ENCODE measurements at regions not wholly inside any gene's neighbourhood (a gene's known extent, or its start where the extent isn't known, plus 50 kb on each side); places are given as distances from the start of the nearest gene placed in this dataset.

- Histone ChIP-seq H3K36me3 (ENCODE audit: control insufficient read depth in 2 of 3, insufficient read depth in 3 of 3, low read length in 3 of 3) (no peaks in the 10 kb centered on the region), H3K4me1 (ENCODE audit: control insufficient read depth in 2 of 3, insufficient read depth in 2 of 3, low read depth in 1 of 3, low read length in 3 of 3) (no peaks in the 10 kb centered on the region), H3K4me3 (ENCODE audit: low read length in 3 of 3) (no peak overlapping the region), H3K27ac (ENCODE audit: low read depth in 2 of 2, low read length in 2 of 2) (no peak overlapping the region), H3K27me3 (ENCODE audit: control insufficient read depth, insufficient read depth, low read length) (no peaks in the 10 kb centered on the region), H3K9me3 (ENCODE audit: control insufficient read depth in 2 of 3, insufficient read depth in 1 of 3, low read length in 3 of 3) (no peaks in the 10 kb centered on the region), H3K9ac (ENCODE audit: low read length in 3 of 3) (no peak overlapping the region)
- no peak for TF ChIP-seq CTCF (IDR thresholded peaks at IDR 0.05; ENCODE audit: borderline replicate concordance, extremely low read depth, insufficient read depth)
- intact Hi-C loops (cut with DNase I): no loop called here
- DNase-seq (no peak), FAIRE-seq (no peak)
Measured at GRCh38 chr3:28109829-28110228, 131.6 kb upstream of the CMC1 start.

DNA sequence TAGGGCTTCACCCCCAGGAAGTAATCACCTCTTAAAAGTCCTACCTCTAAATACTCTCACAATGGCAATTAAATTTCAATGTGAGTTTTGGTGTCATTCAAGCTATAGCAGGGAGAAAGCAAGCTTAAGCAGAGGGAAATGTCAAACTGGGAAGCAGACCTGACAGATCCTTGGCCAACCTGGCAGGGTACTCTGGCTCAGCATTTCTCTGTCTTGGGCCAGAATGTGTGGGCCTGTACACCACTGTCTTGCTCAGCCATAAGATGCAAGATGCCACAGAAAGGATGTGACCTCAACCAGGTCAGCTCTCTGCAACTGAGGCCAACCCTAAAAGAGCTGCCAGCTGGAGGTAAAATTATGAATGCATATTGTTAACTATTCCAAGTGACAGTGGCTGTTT, 130.6 kb upstream of the CMC1 start:
- Histone ChIP-seq H3K27me3 (ENCODE audit: control insufficient read depth, insufficient read depth, low read length) (no peaks in the 10 kb centered on the region), H3K4me1 (ENCODE audit: control insufficient read depth in 2 of 3, insufficient read depth in 2 of 3, low read depth in 1 of 3, low read length in 3 of 3) (no peaks in the 10 kb centered on the region), H3K9ac (ENCODE audit: low read length in 3 of 3) (no peak overlapping the region), H3K36me3 (ENCODE audit: control insufficient read depth in 2 of 3, insufficient read depth in 3 of 3, low read length in 3 of 3) (no peaks in the 10 kb centered on the region), H3K4me3 (ENCODE audit: low read length in 3 of 3) (no peak overlapping the region), H3K9me3 (ENCODE audit: control insufficient read depth in 2 of 3, insufficient read depth in 1 of 3, low read length in 3 of 3) (no peaks in the 10 kb centered on the region), H3K27ac (ENCODE audit: low read depth in 2 of 2, low read length in 2 of 2) (no peak overlapping the region)
- intact Hi-C loops (cut with DNase I): no loop called here
- no peak for TF ChIP-seq CTCF (IDR thresholded peaks at IDR 0.05; ENCODE audit: borderline replicate concordance, extremely low read depth, insufficient read depth)
- FAIRE-seq (no peak), DNase-seq (no peak)

- no peak overlapping the region for H3K27ac ChIP-seq (ENCODE audit: low read depth in 2 of 2, low read length in 2 of 2)
- H3K4me3 ChIP-seq (ENCODE audit: low read length in 3 of 3): no peak overlapping the region
- no peak overlapping the region for H3K9ac ChIP-seq (ENCODE audit: low read length in 3 of 3)
- no peaks in the 10 kb centered on the region for H3K36me3 ChIP-seq (ENCODE audit: control insufficient read depth in 2 of 3, insufficient read depth in 3 of 3, low read length in 3 of 3)
- DNase-seq (no peak), FAIRE-seq (no peak)
- no peaks in the 10 kb centered on the region for H3K9me3 ChIP-seq (ENCODE audit: control insufficient read depth in 2 of 3, insufficient read depth in 1 of 3, low read length in 3 of 3)
- TF ChIP-seq CTCF (IDR thresholded peaks at IDR 0.05; ENCODE audit: borderline replicate concordance, extremely low read depth, insufficient read depth): no peak
- no peaks in the 10 kb centered on the region for H3K27me3 ChIP-seq (ENCODE audit: control insufficient read depth, insufficient read depth, low read length)
- intact Hi-C loops (cut with DNase I): no loop called here
- no peaks in the 10 kb centered on the region for H3K4me1 ChIP-seq (ENCODE audit: control insufficient read depth in 2 of 3, insufficient read depth in 2 of 3, low read depth in 1 of 3, low read length in 3 of 3)
Measured at GRCh38 chr3:28114893-28115292, 126.5 kb upstream of the CMC1 start.

DNA sequence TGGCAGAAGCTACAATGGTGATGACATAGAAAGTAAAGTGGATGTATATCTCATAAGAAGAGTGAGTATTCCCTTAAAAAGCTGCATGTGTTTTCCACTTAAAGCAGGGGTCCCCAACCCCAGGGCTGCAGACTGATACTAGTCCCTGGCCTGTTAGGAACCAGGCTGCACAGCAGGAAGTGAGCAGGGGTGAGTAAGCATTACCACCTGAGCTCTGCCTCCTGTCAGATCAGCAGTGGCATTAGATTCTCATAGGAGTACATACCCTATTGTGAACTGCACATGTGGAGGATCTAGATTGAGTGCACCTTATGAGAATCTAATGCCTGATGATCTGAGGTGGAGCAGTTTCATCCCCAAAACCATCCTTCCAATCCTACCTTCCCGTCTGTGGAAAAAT, 126.1 kb upstream of the CMC1 start:
- Histone ChIP-seq H3K4me1 (ENCODE audit: control insufficient read depth in 2 of 3, insufficient read depth in 2 of 3, low read depth in 1 of 3, low read length in 3 of 3) (no peaks in the 10 kb centered on the region), H3K27me3 (ENCODE audit: control insufficient read depth, insufficient read depth, low read length) (no peaks in the 10 kb centered on the region), H3K36me3 (ENCODE audit: control insufficient read depth in 2 of 3, insufficient read depth in 3 of 3, low read length in 3 of 3) (no peaks in the 10 kb centered on the region), H3K4me3 (ENCODE audit: low read length in 3 of 3) (no peak overlapping the region), H3K27ac (ENCODE audit: low read depth in 2 of 2, low read length in 2 of 2) (no peak overlapping the region), H3K9me3 (ENCODE audit: control insufficient read depth in 2 of 3, insufficient read depth in 1 of 3, low read length in 3 of 3) (no peaks in the 10 kb centered on the region), H3K9ac (ENCODE audit: low read length in 3 of 3) (no peak overlapping the region)
- no peak for FAIRE-seq
- no peak for DNase-seq
- no peak for TF ChIP-seq CTCF (IDR thresholded peaks at IDR 0.05; ENCODE audit: borderline replicate concordance, extremely low read depth, insufficient read depth)
- intact Hi-C loops (cut with DNase I): no loop called here
